ENCODE measurements at regions not wholly inside any gene's neighbourhood (a gene's known extent, or its start where the extent isn't known, plus 50 kb on each side); places are given as distances from the start of the nearest gene placed in this dataset.

GRCh38 chr6:104017410-104018381, 842.0 kb downstream of the HACE1 start:
- Histone ChIP-seq H3K4me3 (replicated peaks in 1 of 3; ENCODE audit: insufficient read depth in 1 of 3, low read depth in 2 of 3, low read length in 3 of 3) (no peak overlapping the region), H3K9me3 (ENCODE audit: low read length) (no peaks in the 10 kb centered on the region), H3K79me2 (ENCODE audit: insufficient read depth, low read length) (no peaks in the 10 kb centered on the region), H3K9ac (ENCODE audit: insufficient read depth, low read depth, low read length) (no peak overlapping the region), H2AFZ (ENCODE audit: low read length) (no peak overlapping the region), H3K4me1 (ENCODE audit: insufficient read depth, low read length) (no peaks in the 10 kb centered on the region), H3K27ac (ENCODE audit: extremely low read length, insufficient read depth, low read length) (no peak overlapping the region), H3K27me3 (ENCODE audit: control insufficient read depth in 1 of 2, insufficient read depth in 2 of 2, low read length in 2 of 2) (no peaks in the 10 kb centered on the region), H3K36me3 (replicated peaks in 1 of 2; ENCODE audit: control insufficient read depth in 1 of 2, insufficient read depth in 2 of 2, low read length in 2 of 2) (no peaks in the 10 kb centered on the region), H3K4me2 (ENCODE audit: low read depth, low read length) (no peak overlapping the region), H4K20me1 (ENCODE audit: insufficient read depth, low read length) (no peaks in the 10 kb centered on the region)
- intact Hi-C loops (cut with micrococcal nuclease; ENCODE audit: unreplicated experiment): no loop called here
- in situ Hi-C loops (cut with HindIII; ENCODE audit: extremely low pct_ligation_motif_present, low pct_unique_long_range_greater_than_20kb): no loop called here
- TF ChIP-seq BCL6 (CRISPR knock-in tag; IDR thresholded peaks at IDR 0.05) (no peak), CREB1 (IDR thresholded peaks at IDR 0.05) (no peak), CREB1 (CRISPR knock-in tag; IDR thresholded peaks at IDR 0.05) (no peak), NFYC (CRISPR knock-in tag; IDR thresholded peaks at IDR 0.05) (no peak), SIN3B (IDR thresholded peaks at IDR 0.05; ENCODE audit: low read length) (no peak), HMG20B (CRISPR knock-in tag; conservative IDR thresholded peaks at IDR 0.05) (no peak), HES4 (CRISPR knock-in tag; IDR thresholded peaks at IDR 0.05; ENCODE audit: borderline replicate concordance) (no peak), ZNF460 (CRISPR knock-in tag; IDR thresholded peaks at IDR 0.05; ENCODE audit: borderline replicate concordance) (no peak)
- POLR2A ChIA-PET: no interaction called here
- FAIRE-seq (no peak), DNase-seq (ENCODE audit: low spot score) (no peak), ATAC-seq (no peak)
- WGBS (ENCODE audit: low lambda C conversion rate): 22% methylated on average over 6 of the region's 6 CpGs
- CTCF ChIA-PET (ENCODE audit: low intra/inter-chr PET ratio, low total read pairs): no interaction called here
- no TSS peak for BruUV-seq (replicated peaks)

All from HepG2 (cell line).